Amniotic stem cell (primary cell): ENCODE measurements at regions not wholly inside any gene's neighbourhood (a gene's known extent, or its start where the extent isn't known, plus 50 kb on each side); places are given as distances from the start of the nearest gene placed in this dataset.
A peak's percentile ranks its signal among the peaks of the same experiment; 100 is the strongest.
"Not testable (repeated sequence)": the region's sequence is repeated elsewhere in the genome, so short reads cannot be mapped to it uniquely, and the experiment has no call there.

Experiments
- DNase-seq: peaks from one replicate; lab custom pipeline; 2025; lab: John Stamatoyannopoulos, UW

DNA sequence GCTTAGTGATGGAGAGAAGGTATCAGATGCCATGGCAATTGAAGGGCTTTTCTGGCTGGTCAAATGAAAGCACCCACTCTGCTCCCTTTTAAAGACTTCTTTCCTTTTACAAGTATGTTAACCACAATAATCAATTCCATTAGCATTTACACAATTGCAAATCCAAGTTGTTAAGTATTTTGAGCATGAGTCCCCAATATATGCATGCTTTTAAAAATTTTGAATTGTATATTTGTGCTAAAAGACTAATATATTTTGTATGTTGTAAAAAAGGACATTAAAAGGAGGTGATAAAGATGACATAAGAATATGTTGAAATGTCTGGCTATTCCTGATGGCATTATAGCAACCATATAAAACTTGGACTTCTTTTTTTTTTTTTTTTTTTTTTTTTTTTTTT lies 639.9 kb upstream of the CPEB2 start:
- DNase-seq, result no peak

DNA sequence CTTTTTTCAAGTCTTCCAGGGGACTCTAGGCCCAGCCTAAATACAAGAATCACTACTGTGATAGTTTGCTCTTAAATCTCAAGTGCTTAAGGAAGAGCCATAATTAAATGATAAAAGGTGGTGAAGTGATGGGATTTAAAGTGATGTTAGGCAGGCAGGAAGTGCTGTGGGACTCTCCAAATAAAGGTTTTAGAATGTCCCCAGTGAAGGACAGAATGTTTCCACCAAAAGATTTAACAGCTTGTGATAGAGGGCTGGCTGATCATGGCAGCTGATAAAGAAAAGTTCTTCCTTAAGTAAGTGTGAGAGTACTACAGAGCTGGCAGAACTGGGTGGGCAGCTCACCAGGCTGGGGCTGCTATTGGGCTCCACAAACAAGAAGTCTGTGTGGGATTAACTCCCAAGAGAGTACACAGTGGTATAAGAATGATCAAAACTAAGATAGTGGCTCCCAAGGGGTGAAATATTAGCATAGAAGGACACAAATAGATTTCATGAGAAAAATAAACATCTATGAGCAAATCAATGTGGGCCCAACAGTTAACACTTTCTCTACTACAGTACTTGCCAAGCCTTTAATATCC lies 637.2 kb upstream of the CPEB2 start:
- no peak for DNase-seq

DNA sequence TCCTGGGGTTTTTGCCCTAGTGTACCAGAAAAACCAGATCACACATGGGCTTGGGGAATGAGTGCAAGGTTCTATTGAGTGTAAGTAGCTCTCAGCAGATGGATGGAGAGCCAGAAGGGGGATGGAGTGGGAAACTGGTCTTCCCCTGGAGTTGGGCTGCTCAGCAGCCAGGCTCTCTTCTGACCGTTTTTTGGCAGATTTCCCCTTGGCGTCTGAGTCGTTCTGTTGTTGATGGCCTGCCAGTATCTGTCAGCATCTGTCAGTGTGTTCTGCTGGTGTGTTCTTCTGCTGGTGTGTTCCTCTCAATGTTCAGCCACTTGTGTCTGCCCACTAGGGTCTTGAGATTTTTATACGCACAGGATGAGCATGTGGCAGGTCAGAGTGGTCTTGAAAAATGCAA lies 633.9 kb upstream of the CPEB2 start:
- no peak for DNase-seq

DNA sequence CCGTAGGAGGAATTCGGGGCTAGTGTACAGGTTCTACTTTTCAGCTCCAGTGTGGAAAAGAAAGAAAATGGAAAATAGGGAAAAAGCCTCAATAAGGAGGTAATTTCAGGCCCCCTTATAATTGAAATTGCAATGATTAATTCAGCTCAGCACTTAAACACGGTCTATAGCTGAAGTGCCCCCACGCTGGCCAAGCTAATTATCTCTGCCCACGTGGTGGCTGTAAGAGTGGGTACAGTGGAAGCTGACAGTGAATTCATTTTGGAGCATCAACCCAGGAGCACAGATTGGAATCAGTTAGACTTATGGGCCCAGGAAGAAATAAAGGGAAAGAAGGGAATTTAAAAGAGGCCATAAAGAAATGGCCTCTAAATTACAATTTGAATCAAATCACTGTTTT lies 631.1 kb upstream of the CPEB2 start:
- DNase-seq, result no peak

DNA sequence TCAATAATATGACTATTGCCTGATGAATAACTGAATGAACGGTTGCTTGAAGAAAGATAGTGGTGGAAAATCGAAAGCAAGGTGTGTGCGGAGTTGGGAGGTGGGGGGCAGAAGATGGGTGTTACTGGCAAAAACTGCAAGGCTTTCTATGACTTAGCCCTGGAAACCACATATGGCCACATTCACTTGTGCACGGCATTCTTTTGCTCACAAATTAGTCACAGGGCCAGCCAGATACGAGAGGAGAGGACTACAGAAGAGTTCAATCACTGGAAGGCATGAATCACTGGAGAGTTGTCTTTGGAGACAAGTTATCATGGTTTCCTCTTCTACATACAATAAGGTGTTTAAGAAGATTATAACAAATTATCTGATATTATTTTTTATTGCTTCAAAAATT lies 626.5 kb upstream of the CPEB2 start:
- no peak for DNase-seq

DNA sequence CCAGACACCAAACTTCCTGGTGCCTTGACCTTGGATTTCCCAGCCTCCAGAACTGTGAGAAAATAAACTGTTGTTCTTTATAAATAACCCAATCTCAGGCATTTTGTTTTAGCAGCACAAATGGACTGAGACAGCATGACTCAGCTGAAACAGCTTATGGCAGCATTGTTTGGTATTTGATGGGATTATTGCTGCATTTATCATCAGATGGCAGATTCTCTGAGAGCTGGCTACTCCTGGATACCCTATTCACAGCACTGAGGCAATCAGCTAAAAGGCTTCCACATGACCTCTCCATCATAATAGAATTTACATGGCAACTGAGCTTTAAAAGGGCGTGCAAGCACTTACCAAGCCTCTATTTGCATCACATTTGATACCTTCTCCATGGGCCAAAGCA lies 623.1 kb upstream of the CPEB2 start:
- no peak for DNase-seq

DNA sequence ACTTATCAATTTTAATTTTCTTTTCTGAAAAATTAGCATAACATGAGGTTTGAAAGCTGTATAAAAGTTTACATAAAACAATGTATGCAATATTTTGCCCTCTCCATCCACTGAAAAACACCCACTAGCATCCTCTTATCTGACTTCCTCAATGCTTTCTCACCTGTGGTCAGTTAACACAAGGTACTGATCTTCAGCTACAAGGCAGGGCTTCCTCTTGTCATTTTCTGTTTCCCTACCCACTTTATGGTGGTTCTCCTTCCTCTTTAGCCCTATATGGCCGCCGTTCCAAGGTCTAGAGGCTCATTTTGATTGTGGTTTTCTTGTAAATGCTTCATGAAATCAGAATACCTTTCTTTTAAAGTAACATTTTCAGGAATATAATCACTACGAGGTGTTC lies 618.6 kb upstream of the CPEB2 start:
- no peak for DNase-seq

DNA sequence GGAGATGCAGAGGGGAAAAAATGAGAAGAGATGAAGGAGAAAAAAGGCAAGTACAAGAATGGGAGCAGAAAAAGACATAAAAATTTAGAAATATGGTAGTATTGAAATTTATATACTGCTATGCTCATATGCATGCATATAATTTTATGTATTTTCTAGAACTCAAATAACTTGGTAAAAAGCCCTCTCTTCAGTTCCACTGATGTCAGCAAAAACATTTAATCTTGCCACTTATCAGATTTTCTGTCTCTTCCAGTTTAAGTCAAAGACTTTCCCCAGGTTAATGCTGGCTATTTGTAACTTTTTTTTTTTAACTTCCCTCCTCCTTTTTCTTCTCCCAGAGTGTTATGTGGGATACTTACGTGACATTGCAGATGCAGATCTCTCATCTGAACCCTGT lies 617.5 kb upstream of the CPEB2 start:
- no peak for DNase-seq

DNA sequence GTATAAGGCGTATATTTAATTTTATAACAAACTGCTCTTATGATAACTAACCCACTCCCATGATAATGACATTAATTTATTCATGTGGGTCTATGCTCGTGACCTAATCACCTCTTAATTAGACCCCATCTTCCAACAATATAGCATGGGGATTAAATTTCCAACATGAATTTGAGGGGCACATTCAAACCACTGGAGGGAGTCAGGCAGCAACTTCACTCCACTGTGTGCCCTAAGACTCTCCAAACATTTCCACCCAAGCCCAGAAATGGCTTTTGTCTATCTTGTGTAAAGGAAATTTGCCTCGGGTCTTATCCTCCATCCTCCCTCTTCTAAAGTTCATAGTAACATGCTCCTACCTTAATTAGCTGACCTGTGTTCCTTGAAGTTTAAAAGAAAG lies 616.1 kb upstream of the CPEB2 start:
- DNase-seq, result no peak

DNA sequence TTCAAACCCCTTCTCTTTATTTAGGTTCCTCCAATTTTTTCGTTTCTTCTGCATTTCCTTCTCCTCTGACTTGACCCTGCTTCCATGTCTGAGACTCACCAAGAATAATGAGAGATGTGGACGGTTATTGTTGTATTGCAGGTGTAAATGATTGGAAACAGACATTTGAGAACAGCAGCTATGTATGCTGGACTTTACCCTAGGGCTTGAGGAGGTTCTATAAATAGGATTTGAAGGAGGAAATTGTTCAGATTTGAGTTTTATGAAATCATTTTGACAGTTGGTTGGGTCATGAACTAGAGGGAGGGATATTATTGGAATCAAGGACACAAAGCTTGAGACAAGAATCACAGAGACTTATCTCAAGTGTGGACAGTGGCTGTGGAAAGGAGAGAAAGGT lies 614.6 kb upstream of the CPEB2 start:
- DNase-seq, result no peak

DNA sequence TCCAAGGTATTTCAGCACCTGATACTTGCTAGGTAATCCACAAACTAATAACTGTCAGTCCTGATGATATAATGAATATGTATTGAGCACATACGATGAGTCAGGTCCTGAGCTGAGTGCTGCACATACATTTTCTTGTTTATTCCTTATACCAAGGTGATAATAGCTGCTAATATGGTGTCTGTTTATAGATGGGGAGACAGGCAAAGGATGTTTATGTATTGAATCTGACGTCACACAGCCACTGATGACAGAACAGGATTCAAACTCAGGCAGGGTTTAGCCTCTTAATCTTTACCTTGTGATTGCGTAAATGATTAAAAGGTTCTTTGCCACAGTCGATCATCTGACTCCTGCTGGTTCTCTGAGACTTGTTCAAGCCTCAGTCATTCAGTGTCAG lies 609.9 kb upstream of the CPEB2 start:
- no peak for DNase-seq

DNA sequence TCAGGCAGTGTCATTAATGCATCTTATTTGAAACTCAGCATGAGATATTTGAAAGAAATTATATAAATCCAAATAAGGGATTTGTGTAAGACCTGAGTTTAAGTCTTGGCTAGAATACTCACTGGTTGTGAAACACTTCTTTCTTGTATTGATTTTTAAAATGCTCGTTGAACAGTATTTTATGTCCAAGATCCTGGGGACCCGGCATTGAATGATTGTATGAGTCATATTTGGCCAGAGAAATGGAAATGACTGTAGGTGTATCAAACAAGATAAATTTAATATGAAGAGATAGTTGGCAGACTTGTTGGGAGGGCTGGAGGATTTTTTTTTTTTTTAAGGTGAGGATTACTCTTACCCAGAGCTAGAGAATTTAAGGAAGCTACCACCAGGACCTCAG lies 606.1 kb upstream of the CPEB2 start:
- DNase-seq, result no peak

DNA sequence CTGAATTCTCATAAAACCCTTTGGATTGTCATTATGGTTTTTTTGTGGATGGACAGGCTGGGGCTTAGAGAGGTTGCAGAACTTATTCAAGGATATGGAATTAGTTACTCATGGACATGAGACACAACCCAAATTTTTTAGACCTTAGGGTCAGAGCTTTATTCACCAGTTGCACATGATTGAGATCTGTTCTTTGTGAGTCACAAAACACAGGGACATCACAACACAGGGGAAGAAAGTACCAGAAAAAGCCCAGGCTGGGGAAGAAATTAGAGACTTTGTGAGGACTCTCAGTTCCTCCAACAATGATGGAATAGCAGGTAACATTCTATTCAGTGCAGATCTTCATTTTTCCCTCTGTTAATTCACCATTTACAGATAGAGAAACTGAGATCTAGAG lies 602.4 kb upstream of the CPEB2 start:
- DNase-seq, result no peak

DNA sequence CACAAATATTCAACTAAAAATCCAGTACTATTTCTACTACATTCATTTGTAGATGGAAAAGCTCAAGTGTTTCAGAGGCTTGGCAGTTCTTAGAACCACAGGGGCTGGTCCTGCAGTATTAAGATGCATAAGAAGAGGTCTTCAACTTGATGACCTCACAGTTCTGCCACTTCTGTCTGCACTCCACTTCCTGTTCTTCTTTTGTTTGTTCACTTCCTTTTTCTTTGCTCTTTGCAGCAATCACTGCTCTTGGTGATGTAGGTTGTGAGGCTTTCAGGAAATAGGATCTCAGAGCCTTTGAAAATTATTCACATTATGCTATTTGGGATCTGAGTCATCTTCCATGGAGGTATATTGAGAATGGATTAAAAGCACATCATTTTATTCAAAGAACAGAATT lies 602.0 kb upstream of the CPEB2 start:
- no peak for DNase-seq

DNA sequence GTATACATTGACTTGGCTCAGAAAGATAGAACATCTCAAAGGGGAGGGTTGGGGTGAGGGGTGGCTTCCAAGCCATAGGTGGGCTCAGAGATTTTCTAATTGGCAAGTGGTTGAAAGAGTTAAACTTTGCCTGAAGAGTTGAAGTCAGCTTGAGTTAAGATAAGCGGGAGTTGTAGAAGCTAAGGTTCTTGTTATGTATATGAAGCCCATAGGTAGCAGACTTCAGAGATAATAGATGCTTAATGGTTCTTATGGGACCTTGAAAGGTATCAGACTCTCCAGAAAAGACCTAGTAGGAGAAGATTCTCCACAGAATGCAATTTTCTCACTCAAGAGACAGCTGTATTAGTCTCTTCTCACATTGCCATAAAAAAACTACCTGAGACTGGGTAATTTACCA lies 599.1 kb upstream of the CPEB2 start:
- DNase-seq, result no peak

DNA sequence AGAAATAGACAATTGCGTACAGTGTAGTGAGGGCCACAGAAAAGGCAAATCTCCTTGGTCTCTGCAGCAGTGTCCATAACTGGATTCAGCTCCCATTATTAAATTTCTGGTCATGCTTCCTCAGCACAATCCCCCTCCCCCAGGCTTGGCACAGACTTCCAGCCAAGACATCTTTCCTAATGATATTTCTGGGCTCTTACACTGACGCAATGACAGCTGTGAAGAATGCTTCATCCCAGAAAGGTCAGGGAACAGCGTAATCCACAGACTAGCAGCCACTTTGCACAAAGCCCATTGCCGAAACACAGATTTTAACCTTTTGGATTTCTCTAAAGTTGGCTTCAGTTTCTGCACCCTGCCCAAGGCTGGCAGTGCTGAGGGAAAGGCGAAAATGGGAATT lies 597.6 kb upstream of the CPEB2 start:
- DNase-seq, result no peak

DNA sequence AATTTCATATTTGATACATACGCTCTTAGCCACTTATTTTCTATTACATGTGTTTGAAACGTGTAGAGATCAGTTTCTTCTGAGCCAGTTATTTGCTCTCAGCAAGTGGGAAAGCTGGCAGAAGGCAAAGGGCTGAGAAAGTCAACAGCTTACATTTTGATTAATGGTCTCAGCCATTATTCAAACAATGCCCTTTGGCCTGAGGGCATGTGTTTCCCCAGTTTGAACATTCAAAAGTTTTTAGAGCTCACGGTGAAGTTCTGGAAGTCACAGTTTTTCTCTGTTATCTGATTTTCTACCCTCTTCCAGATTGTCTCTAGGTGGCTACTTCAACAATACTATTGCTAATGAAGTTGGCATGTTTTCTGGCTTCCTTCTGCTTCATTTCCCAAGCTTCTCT lies 591.8 kb upstream of the CPEB2 start:
- no peak for DNase-seq

DNA sequence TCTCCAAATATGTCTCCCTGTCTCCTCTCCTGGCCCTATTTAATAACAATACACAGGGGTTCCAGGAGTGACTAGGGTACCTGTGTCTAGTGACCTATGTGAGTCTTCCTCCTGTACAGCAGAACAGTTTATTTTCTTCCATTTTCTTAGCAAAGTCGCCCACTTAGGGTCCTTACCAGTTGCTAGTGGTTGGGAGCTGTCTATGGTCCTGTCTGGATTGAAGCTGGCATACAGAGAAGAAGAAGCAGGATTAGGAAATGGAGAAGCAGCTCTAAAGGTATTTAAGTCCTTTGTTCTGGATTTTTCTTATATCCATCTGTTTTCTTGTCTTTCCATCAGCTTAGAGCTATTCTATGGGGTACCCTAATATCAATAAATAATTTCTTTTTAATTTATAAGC lies 587.1 kb upstream of the CPEB2 start:
- peak; percentile 10 for DNase-seq

DNA sequence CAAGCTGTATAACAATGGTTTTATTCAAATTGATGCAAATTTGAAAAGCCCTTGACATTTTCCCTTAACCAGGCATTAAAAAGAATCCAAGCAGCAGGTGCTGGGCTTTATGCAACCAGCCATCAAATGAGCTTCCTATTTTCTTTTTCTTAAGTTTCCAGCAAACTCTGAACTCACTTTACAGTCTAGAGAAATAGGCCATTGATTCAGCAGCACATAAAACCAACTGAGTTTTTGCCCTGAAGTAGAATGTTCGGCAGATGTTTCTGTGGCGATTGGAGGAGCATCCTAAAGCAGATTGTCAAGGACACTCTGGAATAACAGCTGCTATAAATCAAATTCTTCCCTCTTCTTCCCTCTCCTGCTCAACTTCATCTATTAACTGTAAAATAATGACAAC lies 582.8 kb upstream of the CPEB2 start:
- no peak for DNase-seq

DNA sequence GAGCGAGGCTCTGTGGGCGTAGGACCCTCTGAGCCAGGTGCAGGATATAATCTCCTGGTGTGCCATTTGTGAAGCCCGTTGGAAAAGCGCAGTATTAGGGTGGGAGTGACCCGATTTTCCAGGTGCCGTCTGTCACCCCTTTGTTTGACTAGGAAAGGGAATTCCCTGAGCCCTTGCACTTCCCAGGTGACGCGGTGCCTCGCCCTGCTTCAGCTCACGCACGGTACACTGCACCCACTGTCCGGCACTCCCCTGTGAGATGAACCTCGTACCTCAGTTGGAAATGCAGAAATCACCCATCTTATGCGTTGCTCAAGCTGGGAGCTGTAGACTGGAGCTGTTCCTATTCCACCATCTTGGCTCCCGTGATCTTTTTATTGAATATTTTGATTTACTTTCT lies 576.0 kb upstream of the CPEB2 start:
- not testable (repeated sequence) for DNase-seq

DNA sequence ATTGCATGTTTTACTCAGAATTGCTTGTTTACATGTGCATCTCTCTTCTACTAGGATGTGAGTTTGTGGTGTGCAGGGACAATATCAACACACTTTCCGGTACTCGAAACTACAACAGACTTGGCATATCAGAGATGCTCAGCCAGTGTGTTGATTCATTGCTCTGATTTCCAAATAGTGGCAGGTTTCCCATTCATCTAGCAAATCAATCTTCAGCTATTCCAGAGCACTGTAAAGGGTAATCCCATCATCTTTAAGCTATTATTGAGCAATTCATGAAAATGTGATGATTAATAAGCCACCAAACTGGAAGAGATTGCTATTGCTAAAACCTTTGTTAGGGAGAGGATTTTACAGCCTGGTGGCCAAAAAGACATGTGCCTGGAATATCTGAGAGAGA lies 574.2 kb upstream of the CPEB2 start:
- no peak for DNase-seq

DNA sequence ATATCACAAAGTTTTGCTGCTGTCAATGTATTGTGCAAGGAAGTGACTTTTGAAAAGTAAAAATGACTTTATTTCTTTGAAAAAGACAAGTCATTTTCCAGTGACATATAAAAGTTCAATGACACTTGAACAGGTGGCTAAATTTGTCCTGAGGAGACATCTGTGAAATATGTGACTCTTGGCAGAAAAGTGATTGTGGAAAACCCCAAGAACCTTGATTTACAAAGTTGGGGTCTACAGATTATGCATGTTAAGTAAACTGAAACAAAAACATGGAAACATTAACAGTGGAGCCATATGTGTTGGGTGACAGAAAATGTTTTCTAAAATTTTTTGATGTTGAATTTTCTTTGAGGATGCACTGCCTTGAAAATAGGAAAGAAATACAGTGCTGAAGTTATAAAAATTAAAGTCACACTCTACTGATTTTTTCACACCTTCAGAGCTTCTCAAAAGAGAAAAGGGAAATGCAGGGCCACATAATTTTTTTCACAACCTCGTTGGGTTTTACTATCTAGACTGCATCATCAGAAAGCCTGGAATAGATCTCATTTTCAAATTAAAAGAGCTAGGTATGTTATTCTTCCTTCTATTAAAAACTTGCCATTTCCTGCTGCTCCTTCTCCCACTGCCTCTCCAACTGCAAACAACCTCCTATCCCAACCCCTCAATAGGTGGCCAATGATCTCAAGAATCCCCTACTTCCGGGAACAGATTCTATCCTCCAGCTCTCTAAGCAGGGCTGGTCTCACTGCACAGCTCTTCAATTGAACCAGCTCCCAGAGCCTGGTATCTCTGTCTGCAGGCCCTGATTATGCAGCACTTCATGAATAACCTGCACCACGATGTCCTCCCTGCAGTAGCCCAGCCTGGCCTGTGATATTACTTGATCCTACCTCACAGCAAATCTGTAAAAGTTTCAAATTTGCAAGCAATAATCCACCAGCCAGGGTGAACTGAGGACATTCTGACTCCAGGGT lies 570.8 kb upstream of the CPEB2 start:
- no peak for DNase-seq

DNA sequence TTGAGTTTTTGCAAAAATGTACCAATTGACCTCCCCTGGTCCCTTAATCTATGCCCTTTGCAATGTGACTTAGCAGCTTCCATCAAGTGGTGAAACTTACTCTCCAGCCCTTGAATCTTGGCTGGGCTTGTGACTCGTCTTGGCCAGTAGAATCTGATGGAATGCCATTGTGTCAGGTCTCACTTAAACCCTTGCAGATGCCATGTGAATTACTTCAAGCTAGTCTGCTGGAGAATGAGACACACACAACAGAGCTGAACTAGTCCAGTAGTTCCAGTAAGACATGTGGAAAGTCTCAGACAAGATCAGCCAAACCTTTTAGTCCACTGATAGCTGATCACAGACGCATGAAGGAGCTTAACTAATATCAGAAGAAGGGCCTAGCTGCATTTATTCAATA lies 567.8 kb upstream of the CPEB2 start:
- no peak for DNase-seq

DNA sequence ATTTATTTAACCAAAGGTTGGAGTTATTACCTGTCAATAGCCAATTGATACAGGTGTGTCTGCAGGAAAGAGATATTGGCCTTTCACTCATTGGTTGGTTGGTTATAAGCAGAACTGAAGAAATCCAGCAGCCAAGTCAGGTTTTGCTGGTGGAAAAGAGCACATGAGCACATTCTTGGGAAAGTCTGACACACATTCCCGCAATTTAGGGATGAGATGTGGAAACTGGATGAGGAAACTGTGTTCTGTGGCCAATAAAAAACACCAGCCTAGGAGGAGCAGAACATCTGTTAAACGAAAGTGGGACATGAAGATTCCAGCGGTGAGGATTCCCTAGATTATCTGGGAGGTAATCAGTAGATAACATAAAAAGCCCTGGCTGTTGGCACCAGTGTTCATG lies 567.4 kb upstream of the CPEB2 start:
- DNase-seq, result no peak
